Liver (tissue), 7 donors: ENCODE measurements at regions not wholly inside any gene's neighbourhood (a gene's known extent, or its start where the extent isn't known, plus 50 kb on each side); places are given as distances from the start of the nearest gene placed in this dataset.

Experiments
- DNase-seq: peaks from one replicate; pipeline ENCODE4 v3.0.0-alpha.2; 2017; ENCODE audit warnings: low spot score
- H3K27ac ChIP-seq, 2 donors: one replicate each; pipeline ENCODE4 v1.7.0; 2013; ENCODE audit warnings: inconsistent platforms in 2 of 2, low read length in 2 of 2, control low read depth in 1 of 2, low read depth in 1 of 2, mild to moderate bottlenecking in 1 of 2
- H3K27me3 ChIP-seq, 4 donors: one replicate each; pipeline versions ENCODE4 v1.6.1 to v1.7.0; 2013; ENCODE audit warnings: low read length in 3 of 4, inconsistent platforms in 1 of 4, mild to moderate bottlenecking in 1 of 4, moderate library complexity in 1 of 4; ENCODE audit not compliant: control insufficient read depth in 4 of 4, insufficient read depth in 4 of 4
- H3K36me3 ChIP-seq, 4 donors: one replicate each; pipeline versions ENCODE4 v1.6.1 to v1.7.0; 2013; ENCODE audit warnings: low read length in 3 of 4, mild to moderate bottlenecking in 3 of 4, low read depth in 1 of 4, moderate library complexity in 1 of 4; ENCODE audit not compliant: control insufficient read depth in 4 of 4, insufficient read depth in 3 of 4
- H3K4me1 ChIP-seq, 4 donors: one replicate each; pipeline versions ENCODE4 v1.6.1 to v1.7.0; 2013; ENCODE audit warnings: low read length in 3 of 4, mild to moderate bottlenecking in 3 of 4, moderate library complexity in 1 of 4; ENCODE audit not compliant: control insufficient read depth in 4 of 4, insufficient read depth in 4 of 4
- H3K4me3 ChIP-seq, 3 donors: one replicate each; pipeline versions ENCODE4 v1.6.1 to v1.7.0; 2013; ENCODE audit warnings: low read length in 3 of 3, control low read depth in 1 of 3, low read depth in 1 of 3, mild to moderate bottlenecking in 1 of 3
- H3K9ac ChIP-seq, 2 donors: one replicate each; pipeline ENCODE4 v1.7.0; 2013; ENCODE audit warnings: low read length in 2 of 2, mild to moderate bottlenecking in 2 of 2, moderate library complexity in 2 of 2, control low read depth in 1 of 2, low read depth in 1 of 2
- H3K9me3 ChIP-seq, 4 donors: one replicate each; pipeline versions ENCODE4 v1.6.1 to v1.7.0; 2013; ENCODE audit warnings: low read length in 3 of 4; ENCODE audit not compliant: control insufficient read depth in 4 of 4
- EGR1 ChIP-seq, 2 donors: IDR thresholded peaks; 2 replicates each; pipeline ENCODE4 v1.6.1; 2016 to 2018; ENCODE audit warnings: antibody characterized with exemption in 2 of 2, low read depth in 2 of 2
- FOXA1 ChIP-seq: IDR thresholded peaks from 2 replicates; pipeline ENCODE4 v1.6.1; 2016; ENCODE audit warnings: antibody characterized with exemption
- FOXA2 ChIP-seq: IDR thresholded peaks from 2 replicates; pipeline ENCODE4 v1.6.1; 2016; ENCODE audit warnings: antibody characterized with exemption
- HNF4A ChIP-seq, 2 donors: conservative IDR thresholded peaks; 2 replicates each; pipeline ENCODE4 v1.6.1; 2016; ENCODE audit warnings: antibody characterized with exemption in 2 of 2, mild to moderate bottlenecking in 2 of 2
- HNF4G ChIP-seq: IDR thresholded peaks from 2 replicates; pipeline ENCODE4 v1.6.1; 2016; ENCODE audit warnings: antibody characterized with exemption
- JUND ChIP-seq, 2 donors: IDR thresholded peaks; 2 replicates each; pipeline ENCODE4 v1.6.1; 2016; ENCODE audit warnings: antibody characterized with exemption in 2 of 2
- NR2F2 ChIP-seq: IDR thresholded peaks from 2 replicates; pipeline ENCODE4 v1.6.1; 2016; ENCODE audit warnings: antibody characterized with exemption
- RAD21 ChIP-seq, 2 donors: IDR thresholded peaks; 2 replicates each; pipeline ENCODE4 v1.6.1; 2016; ENCODE audit warnings: antibody characterized with exemption in 2 of 2, mild to moderate bottlenecking in 2 of 2
- RXRA ChIP-seq, 2 donors: IDR thresholded peaks; 2 replicates each; pipeline ENCODE4 v1.6.1; 2017 to 2018; ENCODE audit warnings: antibody characterized with exemption in 2 of 2, mild to moderate bottlenecking in 1 of 2
- SP1 ChIP-seq: IDR thresholded peaks from 2 replicates; pipeline ENCODE4 v1.6.1; 2018; ENCODE audit warnings: antibody characterized with exemption, mild to moderate bottlenecking
- TAF1 ChIP-seq: conservative IDR thresholded peaks from 2 replicates; pipeline ENCODE4 v1.6.1; 2016; ENCODE audit warnings: antibody characterized with exemption, mild to moderate bottlenecking
- YY1 ChIP-seq: IDR thresholded peaks from 2 replicates; pipeline ENCODE4 v1.6.1; 2016; ENCODE audit warnings: antibody characterized with exemption, mild to moderate bottlenecking
- WGBS: extraction: QIAGEN DNeasy Blood & Tissue Kit; methylation state at CpG from one replicate; pipeline ENCODE4 v1.1.7; 2013; 5-methylcytosine and 5-hydroxymethylcytosine counted together
- TF ChIP-seq, protein P1 (sequence below): IDR thresholded peaks from 2 replicates; pipeline ENCODE4 v1.6.1; 2016; ENCODE audit warnings: antibody characterized with exemption
- TF ChIP-seq, protein P2 (sequence below): IDR thresholded peaks from 2 replicates; pipeline ENCODE4 v1.6.1; 2016; ENCODE audit warnings: antibody characterized with exemption, mild to moderate bottlenecking
- TF ChIP-seq, protein P3 (sequence below): IDR thresholded peaks from 2 replicates; pipeline ENCODE4 v1.6.1; 2016; ENCODE audit warnings: antibody characterized with exemption
- donor health status: healthy.
- donor health status: healthy.
- donor health status: healthy.
- donor health status: healthy.

DNA sequence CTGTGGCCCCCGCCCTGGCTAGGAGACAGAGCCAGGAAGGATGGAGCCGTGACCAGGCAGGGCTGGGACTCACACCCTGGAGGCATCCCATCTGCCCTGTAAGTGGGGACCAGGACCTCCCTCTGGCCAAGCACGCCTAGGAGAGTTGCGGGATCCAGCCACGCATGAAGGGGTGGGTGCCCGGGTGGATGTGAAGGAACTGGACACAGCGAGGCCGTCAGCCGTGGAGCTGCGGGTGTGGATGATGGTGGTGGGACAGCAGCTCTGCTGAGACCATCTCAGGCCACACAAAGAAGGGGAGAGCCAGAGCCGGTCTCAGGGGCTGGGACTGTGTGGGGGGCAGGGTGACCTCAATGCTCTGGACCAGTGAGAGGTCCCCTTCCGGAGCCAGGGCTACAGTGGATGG, 746.4 kb downstream of the BRD1 start:
- H3K4me3 ChIP-seq, result no peak overlapping the region
- 86% methylated on average over 12 of the region's 12 CpGs for WGBS
- H3K27me3 ChIP-seq, result peaks cover 0 to 3% (median 0%) of the 10 kb centered on the region in 4 donors
- no peaks in the 10 kb centered on the region for H3K36me3 ChIP-seq
- no peaks in the 10 kb centered on the region for H3K4me1 ChIP-seq
- H3K9me3 ChIP-seq, result no peaks in the 10 kb centered on the region
- TF ChIP-seq, protein P1, sequence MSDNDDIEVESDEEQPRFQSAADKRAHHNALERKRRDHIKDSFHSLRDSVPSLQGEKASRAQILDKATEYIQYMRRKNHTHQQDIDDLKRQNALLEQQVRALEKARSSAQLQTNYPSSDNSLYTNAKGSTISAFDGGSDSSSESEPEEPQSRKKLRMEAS, result no peak
- TF ChIP-seq RXRA (IDR thresholded peaks at IDR 0.05), result no peak
- TF ChIP-seq HNF4A (conservative IDR thresholded peaks at IDR 0.05), result no peak
- no peak for TF ChIP-seq NR2F2
- no peak for TF ChIP-seq SP1
- no peak for TF ChIP-seq FOXA1
- TF ChIP-seq, protein P2, sequence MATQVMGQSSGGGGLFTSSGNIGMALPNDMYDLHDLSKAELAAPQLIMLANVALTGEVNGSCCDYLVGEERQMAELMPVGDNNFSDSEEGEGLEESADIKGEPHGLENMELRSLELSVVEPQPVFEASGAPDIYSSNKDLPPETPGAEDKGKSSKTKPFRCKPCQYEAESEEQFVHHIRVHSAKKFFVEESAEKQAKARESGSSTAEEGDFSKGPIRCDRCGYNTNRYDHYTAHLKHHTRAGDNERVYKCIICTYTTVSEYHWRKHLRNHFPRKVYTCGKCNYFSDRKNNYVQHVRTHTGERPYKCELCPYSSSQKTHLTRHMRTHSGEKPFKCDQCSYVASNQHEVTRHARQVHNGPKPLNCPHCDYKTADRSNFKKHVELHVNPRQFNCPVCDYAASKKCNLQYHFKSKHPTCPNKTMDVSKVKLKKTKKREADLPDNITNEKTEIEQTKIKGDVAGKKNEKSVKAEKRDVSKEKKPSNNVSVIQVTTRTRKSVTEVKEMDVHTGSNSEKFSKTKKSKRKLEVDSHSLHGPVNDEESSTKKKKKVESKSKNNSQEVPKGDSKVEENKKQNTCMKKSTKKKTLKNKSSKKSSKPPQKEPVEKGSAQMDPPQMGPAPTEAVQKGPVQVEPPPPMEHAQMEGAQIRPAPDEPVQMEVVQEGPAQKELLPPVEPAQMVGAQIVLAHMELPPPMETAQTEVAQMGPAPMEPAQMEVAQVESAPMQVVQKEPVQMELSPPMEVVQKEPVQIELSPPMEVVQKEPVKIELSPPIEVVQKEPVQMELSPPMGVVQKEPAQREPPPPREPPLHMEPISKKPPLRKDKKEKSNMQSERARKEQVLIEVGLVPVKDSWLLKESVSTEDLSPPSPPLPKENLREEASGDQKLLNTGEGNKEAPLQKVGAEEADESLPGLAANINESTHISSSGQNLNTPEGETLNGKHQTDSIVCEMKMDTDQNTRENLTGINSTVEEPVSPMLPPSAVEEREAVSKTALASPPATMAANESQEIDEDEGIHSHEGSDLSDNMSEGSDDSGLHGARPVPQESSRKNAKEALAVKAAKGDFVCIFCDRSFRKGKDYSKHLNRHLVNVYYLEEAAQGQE, result no peak
- no peak for TF ChIP-seq FOXA2
- no peak for TF ChIP-seq HNF4G
- no peak overlapping the region for H3K9ac ChIP-seq
- no peak overlapping the region for H3K27ac ChIP-seq
- no peak for DNase-seq

DNA sequence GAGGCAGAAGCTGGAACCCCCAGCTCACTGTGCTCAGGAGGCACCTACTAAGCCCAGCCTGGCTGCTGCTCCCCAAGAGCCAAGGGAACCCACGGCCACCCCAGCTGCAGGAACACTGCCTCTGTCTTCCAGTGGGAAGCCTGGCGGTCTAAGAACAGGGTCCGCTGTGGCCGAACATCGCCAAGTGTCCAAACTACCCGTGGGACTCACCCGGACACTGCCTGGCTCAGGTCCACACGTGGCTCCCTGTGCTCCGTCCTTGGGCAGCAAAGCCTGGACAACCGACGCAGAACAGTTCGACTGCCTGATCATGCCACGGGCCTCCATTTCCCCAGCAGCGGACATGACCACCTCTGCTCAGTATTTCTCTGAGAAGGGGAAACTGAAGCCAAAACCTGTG, 747.0 kb downstream of the BRD1 start:
- Histone ChIP-seq H3K9ac (no peak overlapping the region), H3K4me1 (no peaks in the 10 kb centered on the region), H3K4me3 (no peak overlapping the region), H3K36me3 (no peaks in the 10 kb centered on the region), H3K27ac (no peak overlapping the region), H3K27me3 (peaks cover 0 to 3% (median 0%) of the 10 kb centered on the region in 4 donors), H3K9me3 (no peaks in the 10 kb centered on the region)
- TF ChIP-seq JUND (IDR thresholded peaks at IDR 0.05) (no peak), HNF4A (conservative IDR thresholded peaks at IDR 0.05) (no peak), YY1 (no peak), NR2F2 (no peak), EGR1 (IDR thresholded peaks at IDR 0.05; ENCODE audit: low read depth in 2 of 2) (no peak), HNF4G (no peak), FOXA2 (no peak), RAD21 (IDR thresholded peaks at IDR 0.05) (no peak), RXRA (IDR thresholded peaks at IDR 0.05) (no peak), TAF1 (no peak), FOXA1 (no peak)
- TF ChIP-seq, protein P2, result no peak
- TF ChIP-seq, protein P1, result no peak
- TF ChIP-seq, protein P3, sequence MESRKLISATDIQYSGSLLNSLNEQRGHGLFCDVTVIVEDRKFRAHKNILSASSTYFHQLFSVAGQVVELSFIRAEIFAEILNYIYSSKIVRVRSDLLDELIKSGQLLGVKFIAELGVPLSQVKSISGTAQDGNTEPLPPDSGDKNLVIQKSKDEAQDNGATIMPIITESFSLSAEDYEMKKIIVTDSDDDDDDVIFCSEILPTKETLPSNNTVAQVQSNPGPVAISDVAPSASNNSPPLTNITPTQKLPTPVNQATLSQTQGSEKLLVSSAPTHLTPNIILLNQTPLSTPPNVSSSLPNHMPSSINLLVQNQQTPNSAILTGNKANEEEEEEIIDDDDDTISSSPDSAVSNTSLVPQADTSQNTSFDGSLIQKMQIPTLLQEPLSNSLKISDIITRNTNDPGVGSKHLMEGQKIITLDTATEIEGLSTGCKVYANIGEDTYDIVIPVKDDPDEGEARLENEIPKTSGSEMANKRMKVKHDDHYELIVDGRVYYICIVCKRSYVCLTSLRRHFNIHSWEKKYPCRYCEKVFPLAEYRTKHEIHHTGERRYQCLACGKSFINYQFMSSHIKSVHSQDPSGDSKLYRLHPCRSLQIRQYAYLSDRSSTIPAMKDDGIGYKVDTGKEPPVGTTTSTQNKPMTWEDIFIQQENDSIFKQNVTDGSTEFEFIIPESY, result no peak
- WGBS, result 81% methylated on average over 14 of the region's 14 CpGs
- DNase-seq, result no peak
